H1 (cell line): ENCODE measurements at regions not wholly inside any gene's neighbourhood (a gene's known extent, or its start where the extent isn't known, plus 50 kb on each side); places are given as distances from the start of the nearest gene placed in this dataset.
A peak's percentile ranks its signal among the peaks of the same experiment; 100 is the strongest.

Experiments used
- CTCF ChIA-PET: fragments of 300-600 bp; sonication (Branson Sonifier 250); formaldehyde crosslinking; loops from one replicate; lab custom pipeline; 2021; ENCODE audit not compliant: partially characterized antibody; lab: Charles Lee
- POLR2A ChIA-PET: fragments of 300-600 bp; sonication (Branson Sonifier 250); formaldehyde crosslinking; loops from one replicate; lab custom pipeline; 2021; ENCODE audit warnings: inconsistent platforms; ENCODE audit not compliant: partially characterized antibody; lab: Charles Lee
- DNase-seq, 2 experiments: peaks; one replicate each; pipeline versions ENCODE4 v3.0.0 to v3.0.0-alpha.2; 2010 to 2022; ENCODE audit warnings: low spot score in 2 of 2, low read depth in 1 of 2, mixed read lengths in 1 of 2
- FAIRE-seq: peaks from 2 replicates; lab custom pipeline; 2011; peaks lifted over from hg19 to GRCh38; lab: Jason Lieb, UNC
- H2AFZ ChIP-seq: 2 replicates; pipeline ENCODE4 v1.8.1; 2012; ENCODE audit warnings: low read length, inconsistent platforms
- H2AK5ac ChIP-seq: 2 replicates; pipeline ENCODE4 v1.6.1; 2013; ENCODE audit warnings: low read depth, low read length
- H2BK120ac ChIP-seq: replicated peaks from 2 replicates; pipeline ENCODE3; 2013; ENCODE audit warnings: low read depth, low read length, inconsistent platforms
- H2BK12ac ChIP-seq: 2 replicates; pipeline ENCODE4 v1.6.1; 2013; ENCODE audit warnings: low read depth, low read length
- H2BK15ac ChIP-seq: 2 replicates; pipeline ENCODE4 v1.6.1; 2013; ENCODE audit warnings: low read length
- H2BK20ac ChIP-seq: 2 replicates; pipeline ENCODE4 v1.6.1; 2013; ENCODE audit warnings: low read length
- H2BK5ac ChIP-seq: 2 replicates; pipeline ENCODE4 v1.6.1; 2013; ENCODE audit warnings: low read depth, low read length
- H3K14ac ChIP-seq: 2 replicates; pipeline ENCODE4 v1.6.1; 2013; ENCODE audit warnings: inconsistent platforms; ENCODE audit not compliant: insufficient read length
- H3K18ac ChIP-seq: 2 replicates; pipeline ENCODE4 v1.6.1; 2013; ENCODE audit warnings: low read length; ENCODE audit errors: extremely low read depth
- H3K23ac ChIP-seq: 2 replicates; pipeline ENCODE4 v1.6.1; 2013; ENCODE audit warnings: inconsistent platforms; ENCODE audit not compliant: insufficient read length
- H3K23me2 ChIP-seq: 2 replicates; pipeline ENCODE4 v1.6.1; 2013; ENCODE audit warnings: low read depth, low read length
- H3K27ac ChIP-seq: 2 replicates; pipeline ENCODE4 v1.6.1; 2011; ENCODE audit warnings: low read depth, low read length, inconsistent platforms
- H3K27me3 ChIP-seq, 4 experiments: replicated peaks in 1 of 4; 1 replicate in 1 of 4; 2 replicates in 3 of 4; pipeline versions ENCODE4 v1.6.1 to v1.8.1; 2011 to 2013; ENCODE audit warnings: low read length in 3 of 4, mild to moderate bottlenecking in 3 of 4, inconsistent platforms in 2 of 4, mixed read lengths in 2 of 4, moderate library complexity in 1 of 4; ENCODE audit not compliant: control insufficient read depth in 3 of 4, insufficient read depth in 3 of 4; ENCODE audit errors: extremely low read depth in 1 of 4
- H3K36me3 ChIP-seq, 4 experiments: 2 replicates each; pipeline versions ENCODE4 v1.6.1 to v1.8.1; 2011 to 2013; ENCODE audit warnings: mild to moderate bottlenecking in 4 of 4, low read length in 3 of 4, moderate library complexity in 2 of 4, control low read depth in 1 of 4, inconsistent platforms in 1 of 4; ENCODE audit not compliant: insufficient read depth in 4 of 4, control insufficient read depth in 2 of 4
- H3K4ac ChIP-seq: replicated peaks from 2 replicates; pipeline ENCODE3; 2013; ENCODE audit warnings: low read length, low read depth, mixed read lengths, inconsistent platforms; ENCODE audit not compliant: insufficient read length
- H3K4me1 ChIP-seq, 4 experiments: replicated peaks in 1 of 4; 1 replicate in 1 of 4; 2 replicates in 3 of 4; pipeline versions ENCODE4 v1.6.1 to v1.8.1; 2011 to 2013; ENCODE audit warnings: low read length in 3 of 4, inconsistent platforms in 2 of 4, mixed read lengths in 1 of 4; ENCODE audit not compliant: insufficient read depth in 4 of 4, control insufficient read depth in 3 of 4
- H3K4me2 ChIP-seq, 2 experiments: 2 replicates each; pipeline versions ENCODE4 v1.6.1 to v1.8.1; 2011 to 2013; ENCODE audit warnings: low read depth in 2 of 2, low read length in 2 of 2, control low read depth in 1 of 2, inconsistent platforms in 1 of 2, mild to moderate bottlenecking in 1 of 2; ENCODE audit not compliant: insufficient read depth in 1 of 2
- H3K4me3 ChIP-seq, 4 experiments: fragments of 200-600, 300-600 bp in 1 of 4; sonication (generic), shearing (Covaris generic), sonication (Bioruptor Twin) in 1 of 4; 2 replicates each; pipeline versions ENCODE4 v1.5.1 to v1.8.1; 2011 to 2016; ENCODE audit warnings: low read length in 4 of 4, low read depth in 3 of 4, control low read depth in 2 of 4, inconsistent platforms in 2 of 4, mild to moderate bottlenecking in 2 of 4, mixed read lengths in 1 of 4, moderate library complexity in 1 of 4; ENCODE audit not compliant: insufficient read depth in 2 of 4; ENCODE audit errors: extremely low read depth in 1 of 4
- H3K56ac ChIP-seq: replicated peaks from 2 replicates; pipeline ENCODE3; 2013; ENCODE audit warnings: low read depth, mild to moderate bottlenecking, mixed read lengths, low read length, inconsistent platforms; ENCODE audit not compliant: insufficient read length
- H3K79me1 ChIP-seq: 2 replicates; pipeline ENCODE4 v1.6.1; 2013; ENCODE audit warnings: low read depth, low read length, control low read depth
- H3K79me2 ChIP-seq, 2 experiments: 2 replicates each; pipeline versions ENCODE4 v1.6.1 to v1.8.1; 2012 to 2013; ENCODE audit warnings: low read length in 2 of 2, mild to moderate bottlenecking in 2 of 2, inconsistent platforms in 1 of 2; ENCODE audit not compliant: insufficient read depth in 2 of 2, control insufficient read depth in 1 of 2
- H3K9ac ChIP-seq, 4 experiments: replicated peaks in 1 of 4; 1 replicate in 1 of 4; 2 replicates in 3 of 4; pipeline versions ENCODE4 v1.6.1 to v1.8.1; 2011 to 2013; ENCODE audit warnings: low read depth in 3 of 4, low read length in 3 of 4, control low read depth in 2 of 4, mild to moderate bottlenecking in 2 of 4, moderate library complexity in 2 of 4, inconsistent platforms in 1 of 4; ENCODE audit errors: extremely low read depth in 1 of 4
- H3K9me3 ChIP-seq, 2 experiments: 2 replicates each; pipeline versions ENCODE4 v1.6.1 to v1.8.1; 2012 to 2013; ENCODE audit warnings: mild to moderate bottlenecking in 2 of 2, moderate library complexity in 2 of 2, control low read depth in 1 of 2, inconsistent platforms in 1 of 2, low read depth in 1 of 2, low read length in 1 of 2, mixed read lengths in 1 of 2; ENCODE audit not compliant: insufficient read depth in 2 of 2
- H4K20me1 ChIP-seq, 2 experiments: replicated peaks in 1 of 2; 2 replicates each; pipeline versions ENCODE3 to v1.8.1; 2011 to 2013; ENCODE audit warnings: inconsistent platforms in 2 of 2, low read length in 2 of 2, mild to moderate bottlenecking in 1 of 2; ENCODE audit not compliant: insufficient read depth in 2 of 2, control insufficient read depth in 1 of 2
- H4K5ac ChIP-seq: 2 replicates; pipeline ENCODE4 v1.6.1; 2013; ENCODE audit warnings: low read length, low read depth, mixed read lengths, inconsistent platforms; ENCODE audit not compliant: insufficient read length
- H4K8ac ChIP-seq: 2 replicates; pipeline ENCODE4 v1.8.0; 2013; ENCODE audit warnings: mild to moderate bottlenecking, moderate library complexity, low read length, inconsistent platforms; ENCODE audit not compliant: insufficient read depth; ENCODE audit errors: extremely low read depth
- H4K91ac ChIP-seq: replicated peaks from 2 replicates; pipeline ENCODE3; 2013; ENCODE audit warnings: low read length, mixed read lengths, inconsistent platforms; ENCODE audit not compliant: insufficient read length
- CEBPB ChIP-seq: IDR thresholded peaks from 2 replicates; pipeline ENCODE4 v1.6.1; 2012; ENCODE audit warnings: low read depth, low read length
- YY1 ChIP-seq: IDR thresholded peaks from 2 replicates; pipeline ENCODE4 v1.6.1; 2011; ENCODE audit warnings: low read depth, mild to moderate bottlenecking, low read length
- WGBS, 2 experiments: shearing (Covaris generic) in 1 of 2; methylation state at CpG; one replicate each; pipeline versions ENCODE4 v1.1.6 to v1.1.7; 2013 to 2015; ENCODE audit warnings: low lambda C conversion rate in 2 of 2, mixed read lengths in 2 of 2, inconsistent platforms in 1 of 2, low coverage in 1 of 2, missing lambda C conversion rate in 1 of 2; ENCODE audit not compliant: insufficient replicate concordance in 2 of 2, insufficient coverage in 1 of 2, insufficient read length in 1 of 2; ENCODE audit errors: extremely low coverage in 1 of 2, missing lambda C conversion rate in 1 of 2; 5-methylcytosine and 5-hydroxymethylcytosine counted together

GRCh38 chr5:124895236-124895635 is 148.8 kb upstream of the ZNF608 start:
- Histone ChIP-seq H3K4me2 (no peak overlapping the region), H2AFZ (no peak overlapping the region), H3K27me3 (no peaks in the 10 kb centered on the region), H3K23ac (no peak overlapping the region), H3K23me2 (no peaks in the 10 kb centered on the region), H3K4ac (no peak overlapping the region), H3K79me2 (no peaks in the 10 kb centered on the region), H3K9me3 (peaks cover 7 to 12% of the 10 kb centered on the region in 2 experiments; a peak in 3 of 4 replicates), H2BK20ac (no peak overlapping the region), H3K18ac (no peak overlapping the region), H2BK12ac (no peak overlapping the region), H4K91ac (no peak overlapping the region), H2BK5ac (no peak overlapping the region), H4K20me1 (no peaks in the 10 kb centered on the region), H3K9ac (no peak overlapping the region), H2AK5ac (no peak overlapping the region), H2BK15ac (no peak overlapping the region), H3K4me1 (no peaks in the 10 kb centered on the region), H3K36me3 (no peaks in the 10 kb centered on the region), H3K79me1 (no peaks in the 10 kb centered on the region), H4K5ac (no peak overlapping the region), H3K4me3 (no peak overlapping the region), H4K8ac (no peak overlapping the region), H2BK120ac (no peak overlapping the region), H3K27ac (no peak overlapping the region), H3K56ac (no peak overlapping the region), H3K14ac (no peak overlapping the region)
- TF ChIP-seq YY1 = no peak
- TF ChIP-seq CEBPB = peak; percentile 21; the same call in 1 of the 2 replicates
- DNase-seq (no peak), FAIRE-seq (no peak)
- CTCF ChIA-PET = interaction anchor here (1.0 kb wide), 1 partner anchor 8 kb away, joined by 3 read pairs; no protein-coding TSS in a partner anchor
- POLR2A ChIA-PET = no interaction called here
- WGBS, 2 experiments = 87% methylated on average over 2 of the region's 2 CpGs; no CpG with 5 or more reads in 1 of the 2 experiments
